SK-N-SH (cell line): ENCODE measurements at regions not wholly inside any gene's neighbourhood (a gene's known extent, or its start where the extent isn't known, plus 50 kb on each side); places are given as distances from the start of the nearest gene placed in this dataset.

Experiments
- CTCF ChIA-PET: fragments of 300-600, 350-600 bp; formaldehyde crosslinking; extraction: SDS; loops from one replicate; lab custom pipeline; 2021; lab: Yijun Ruan, JAX
- POLR2A ChIA-PET: fragments of 350-600 bp; sonication (Branson Sonifier 250); formaldehyde crosslinking; extraction: SDS; loops from one replicate; lab custom pipeline; 2020; ENCODE audit warnings: antibody characterized with exemption, inconsistent platforms; lab: Yijun Ruan, JAX
- DNase-seq: peaks from one replicate; pipeline ENCODE4 v3.0.0; 2012
- H2AFZ ChIP-seq: fragments of 200-600 bp; sonication (generic); 2 replicates; pipeline ENCODE4 v1.8.1; 2016; ENCODE audit warnings: antibody characterized with exemption, mild to moderate bottlenecking, low read depth
- H3F3A ChIP-seq: fragments of 200-600 bp; sonication (generic); replicated peaks from 2 replicates; pipeline ENCODE3; 2016; ENCODE audit warnings: antibody characterized with exemption, mild to moderate bottlenecking; ENCODE audit not compliant: insufficient read depth
- H3K27ac ChIP-seq, 2 experiments: fragments of 200-500 bp in 1 of 2; fragments of 200-600 bp in 1 of 2; sonication (Bioruptor generic) in 1 of 2; sonication (generic), shearing (Covaris generic) in 1 of 2; 2 replicates each; pipeline versions ENCODE4 v1.5.1 to v1.6.1; 2014 to 2016; ENCODE audit warnings: low read depth in 2 of 2, inconsistent platforms in 1 of 2, low read length in 1 of 2, mild to moderate bottlenecking in 1 of 2, mixed read lengths in 1 of 2
- H3K27me3 ChIP-seq: fragments of 200-600 bp; sonication (generic), shearing (Covaris generic); 2 replicates; pipeline ENCODE4 v1.6.1; 2016; ENCODE audit warnings: mixed run types; ENCODE audit not compliant: insufficient read depth
- H3K36me3 ChIP-seq, 2 experiments: fragments of 200-500 bp in 1 of 2; fragments of 200-600 bp in 1 of 2; sonication (Bioruptor generic) in 1 of 2; sonication (generic) in 1 of 2; replicated peaks in 1 of 2; 2 replicates each; pipeline versions ENCODE3 to v1.5.1; 2014 to 2016; ENCODE audit warnings: low read length in 1 of 2, mild to moderate bottlenecking in 1 of 2; ENCODE audit not compliant: insufficient read depth in 2 of 2, control insufficient read depth in 1 of 2
- H3K4me1 ChIP-seq, 2 experiments: fragments of 200-500 bp in 1 of 2; fragments of 200-600 bp in 1 of 2; sonication (Bioruptor generic) in 1 of 2; sonication (generic), shearing (Covaris generic) in 1 of 2; 2 replicates each; pipeline versions ENCODE4 v1.5.1 to v1.6.1; 2014 to 2016; ENCODE audit warnings: low read depth in 1 of 2, low read length in 1 of 2, mixed run types in 1 of 2; ENCODE audit not compliant: insufficient read depth in 2 of 2, control insufficient read depth in 1 of 2
- H3K4me2 ChIP-seq: fragments of 200-600 bp; sonication (generic), shearing (Covaris generic); 2 replicates; pipeline ENCODE4 v1.6.1; 2017; ENCODE audit warnings: mixed run types
- H3K4me3 ChIP-seq, 2 experiments: fragments of 200-500 bp in 1 of 2; fragments of 200-600 bp in 1 of 2; sonication (Bioruptor generic) in 1 of 2; sonication (generic), shearing (Covaris generic) in 1 of 2; 2 replicates each; pipeline versions ENCODE4 v1.5.1 to v1.8.1; 2014 to 2016; ENCODE audit warnings: low read depth in 2 of 2, inconsistent platforms in 1 of 2, low read length in 1 of 2, mild to moderate bottlenecking in 1 of 2, mixed read lengths in 1 of 2, moderate library complexity in 1 of 2
- H3K79me2 ChIP-seq: fragments of 200-600 bp; sonication (generic); 2 replicates; pipeline ENCODE4 v1.8.1; 2017; ENCODE audit warnings: mild to moderate bottlenecking; ENCODE audit not compliant: insufficient read depth
- H3K9ac ChIP-seq: fragments of 200-600 bp; sonication (generic); 2 replicates; pipeline ENCODE4 v1.6.1; 2017; ENCODE audit warnings: mixed run types
- H3K9me2 ChIP-seq: fragments of 200-600 bp; sonication (generic); 2 replicates; pipeline ENCODE4 v1.6.1; 2017; ENCODE audit warnings: mixed run types
- H3K9me3 ChIP-seq: fragments of 200-600 bp; sonication (generic); 2 replicates; pipeline ENCODE4 v1.6.1; 2017; ENCODE audit warnings: mixed run types, mild to moderate bottlenecking, moderate library complexity
- H4K20me1 ChIP-seq: fragments of 200-600 bp; sonication (generic); 2 replicates; pipeline ENCODE4 v1.6.1; 2017; ENCODE audit warnings: mild to moderate bottlenecking, mixed run types; ENCODE audit not compliant: insufficient read depth
- CHD2 ChIP-seq: fragments of 150-350 bp; IDR thresholded peaks from 2 replicates; pipeline ENCODE4 v1.6.1; 2018; ENCODE audit warnings: low read length; ENCODE audit not compliant: partially characterized antibody
- ELF1 ChIP-seq: IDR thresholded peaks from 2 replicates; pipeline ENCODE4 v1.4.0; 2012
- FOSL2 ChIP-seq: IDR thresholded peaks from 2 replicates; pipeline ENCODE4 v1.4.0; 2012; ENCODE audit warnings: low read depth, mild to moderate bottlenecking, moderate library complexity, borderline replicate concordance
- FOXM1 ChIP-seq: IDR thresholded peaks from 2 replicates; pipeline ENCODE4 v1.4.0; 2012; ENCODE audit warnings: low read depth, mild to moderate bottlenecking
- GATA2 ChIP-seq: sonication (generic); formaldehyde crosslinking; IDR thresholded peaks from 2 replicates; pipeline ENCODE4 v1.5.0; 2020; ENCODE audit warnings: mild to moderate bottlenecking, missing genetic modification reagents
- MEF2A ChIP-seq: IDR thresholded peaks from 2 replicates; pipeline ENCODE4 v1.4.0; 2012; ENCODE audit warnings: low read depth, borderline replicate concordance
- MXI1 ChIP-seq: IDR thresholded peaks from 2 replicates; pipeline ENCODE4 v1.6.1; 2012; ENCODE audit warnings: mild to moderate bottlenecking, low read depth, low read length, improper control_type of control experiment
- NFIC ChIP-seq: IDR thresholded peaks from 2 replicates; pipeline ENCODE4 v1.4.0; 2012; ENCODE audit warnings: borderline replicate concordance
- PBX3 ChIP-seq: IDR thresholded peaks from 2 replicates; pipeline ENCODE4; 2012
- RAD21 ChIP-seq: IDR thresholded peaks from 2 replicates; pipeline ENCODE4 v1.6.1; 2012; ENCODE audit warnings: mild to moderate bottlenecking, low read length
- RCOR1 ChIP-seq: fragments of 150-350 bp; IDR thresholded peaks from 2 replicates; pipeline ENCODE4 v1.6.1; 2017; ENCODE audit warnings: antibody characterized with exemption, low read length
- RXRA ChIP-seq: IDR thresholded peaks from 2 replicates; pipeline ENCODE4 v1.4.0; 2012; ENCODE audit warnings: low read depth, mild to moderate bottlenecking, borderline replicate concordance
- TCF12 ChIP-seq: IDR thresholded peaks from 2 replicates; pipeline ENCODE4 v1.4.0; 2012
- TEAD4 ChIP-seq: IDR thresholded peaks from 2 replicates; pipeline ENCODE4 v1.4.0; 2012; ENCODE audit warnings: mild to moderate bottlenecking, borderline replicate concordance; ENCODE audit not compliant: insufficient read depth
- WGBS: methylation state at CpG from one replicate; pipeline ENCODE4 v1.1.6; 2017; ENCODE audit warnings: low lambda C conversion rate; 5-methylcytosine and 5-hydroxymethylcytosine counted together
- TF ChIP-seq, protein P1 (sequence below): IDR thresholded peaks from 2 replicates; pipeline ENCODE4 v1.6.1; 2012; ENCODE audit warnings: mild to moderate bottlenecking, low read depth, low read length, moderate library complexity
- TF ChIP-seq, protein P2 (sequence below): fragments of 150-350 bp; IDR thresholded peaks from 2 replicates; pipeline ENCODE4 v1.6.1; 2016; ENCODE audit warnings: mild to moderate bottlenecking, low read depth, low read length
- TF ChIP-seq, protein P3 (sequence below): fragments of 150-350 bp; IDR thresholded peaks from 2 replicates; pipeline ENCODE4 v1.6.1; 2017; ENCODE audit warnings: antibody characterized with exemption, low read length, low read depth, borderline replicate concordance

GRCh38 chr6:28711325-28711724 lies 185.6 kb downstream of the GPX5 start (continued):
- TF ChIP-seq, protein P1, sequence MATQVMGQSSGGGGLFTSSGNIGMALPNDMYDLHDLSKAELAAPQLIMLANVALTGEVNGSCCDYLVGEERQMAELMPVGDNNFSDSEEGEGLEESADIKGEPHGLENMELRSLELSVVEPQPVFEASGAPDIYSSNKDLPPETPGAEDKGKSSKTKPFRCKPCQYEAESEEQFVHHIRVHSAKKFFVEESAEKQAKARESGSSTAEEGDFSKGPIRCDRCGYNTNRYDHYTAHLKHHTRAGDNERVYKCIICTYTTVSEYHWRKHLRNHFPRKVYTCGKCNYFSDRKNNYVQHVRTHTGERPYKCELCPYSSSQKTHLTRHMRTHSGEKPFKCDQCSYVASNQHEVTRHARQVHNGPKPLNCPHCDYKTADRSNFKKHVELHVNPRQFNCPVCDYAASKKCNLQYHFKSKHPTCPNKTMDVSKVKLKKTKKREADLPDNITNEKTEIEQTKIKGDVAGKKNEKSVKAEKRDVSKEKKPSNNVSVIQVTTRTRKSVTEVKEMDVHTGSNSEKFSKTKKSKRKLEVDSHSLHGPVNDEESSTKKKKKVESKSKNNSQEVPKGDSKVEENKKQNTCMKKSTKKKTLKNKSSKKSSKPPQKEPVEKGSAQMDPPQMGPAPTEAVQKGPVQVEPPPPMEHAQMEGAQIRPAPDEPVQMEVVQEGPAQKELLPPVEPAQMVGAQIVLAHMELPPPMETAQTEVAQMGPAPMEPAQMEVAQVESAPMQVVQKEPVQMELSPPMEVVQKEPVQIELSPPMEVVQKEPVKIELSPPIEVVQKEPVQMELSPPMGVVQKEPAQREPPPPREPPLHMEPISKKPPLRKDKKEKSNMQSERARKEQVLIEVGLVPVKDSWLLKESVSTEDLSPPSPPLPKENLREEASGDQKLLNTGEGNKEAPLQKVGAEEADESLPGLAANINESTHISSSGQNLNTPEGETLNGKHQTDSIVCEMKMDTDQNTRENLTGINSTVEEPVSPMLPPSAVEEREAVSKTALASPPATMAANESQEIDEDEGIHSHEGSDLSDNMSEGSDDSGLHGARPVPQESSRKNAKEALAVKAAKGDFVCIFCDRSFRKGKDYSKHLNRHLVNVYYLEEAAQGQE = no peak
- no peak for TF ChIP-seq TCF12

- WGBS = 18% methylated on average over 5 of the region's 5 CpGs
- H3F3A ChIP-seq = no peaks in the 10 kb centered on the region
- no peak overlapping the region for H3K4me2 ChIP-seq
- CTCF ChIA-PET = no interaction called here
- peaks cover 9% of the 10 kb centered on the region; the same call in 1 of the 2 replicates for H3K27me3 ChIP-seq
- H3K4me1 ChIP-seq = no peaks in the 10 kb centered on the region
- H2AFZ ChIP-seq = no peak overlapping the region
- no peak overlapping the region for H3K27ac ChIP-seq
- peaks cover 11% of the 10 kb centered on the region for H3K9me3 ChIP-seq
- no peak overlapping the region for H3K9ac ChIP-seq
- POLR2A ChIA-PET = interaction anchor here (0.6 kb wide), 1 partner anchor 136 kb away, joined by 3 read pairs; no protein-coding TSS in a partner anchor
- no peak overlapping the region for H3K4me3 ChIP-seq
- H4K20me1 ChIP-seq = no peaks in the 10 kb centered on the region
- no peak for DNase-seq
- no peaks in the 10 kb centered on the region for H3K36me3 ChIP-seq
- TF ChIP-seq TCF12 (no peak), GATA2 (CRISPR knock-in tag) (no peak)
- no peaks in the 10 kb centered on the region for H3K79me2 ChIP-seq
- no peaks in the 10 kb centered on the region for H3K9me2 ChIP-seq
Measured at GRCh38 chr6:28711788-28712341, 186.2 kb downstream of the GPX5 start.

DNA sequence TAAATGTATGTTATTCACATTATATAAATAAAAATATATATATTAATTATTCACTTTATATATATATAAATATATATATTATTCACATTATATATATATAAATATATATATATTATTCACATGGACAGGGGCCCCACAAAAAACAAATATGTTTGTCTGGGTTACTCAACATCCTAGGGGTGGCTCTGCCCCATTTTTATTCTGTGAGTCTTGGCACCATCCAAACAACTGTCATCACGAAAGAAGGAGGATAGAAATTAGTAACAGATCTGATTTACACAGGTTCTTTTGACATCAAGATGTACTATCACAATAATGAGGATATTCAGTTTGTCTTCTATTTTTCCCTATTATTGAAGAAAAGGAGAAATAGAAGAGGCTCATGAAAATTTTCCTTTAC lies 187.3 kb downstream of the GPX5 start:
- 0% methylated on average over 1 of the region's 1 CpG for WGBS
- POLR2A ChIA-PET = no interaction called here
- TF ChIP-seq, protein P2, sequence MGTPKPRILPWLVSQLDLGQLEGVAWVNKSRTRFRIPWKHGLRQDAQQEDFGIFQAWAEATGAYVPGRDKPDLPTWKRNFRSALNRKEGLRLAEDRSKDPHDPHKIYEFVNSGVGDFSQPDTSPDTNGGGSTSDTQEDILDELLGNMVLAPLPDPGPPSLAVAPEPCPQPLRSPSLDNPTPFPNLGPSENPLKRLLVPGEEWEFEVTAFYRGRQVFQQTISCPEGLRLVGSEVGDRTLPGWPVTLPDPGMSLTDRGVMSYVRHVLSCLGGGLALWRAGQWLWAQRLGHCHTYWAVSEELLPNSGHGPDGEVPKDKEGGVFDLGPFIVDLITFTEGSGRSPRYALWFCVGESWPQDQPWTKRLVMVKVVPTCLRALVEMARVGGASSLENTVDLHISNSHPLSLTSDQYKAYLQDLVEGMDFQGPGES = no peak
- TF ChIP-seq FOXM1 (no peak), MEF2A (no peak), ELF1 (no peak), CHD2 (no peak), FOSL2 (no peak), TCF12 (no peak), MXI1 (no peak), PBX3 (no peak), RCOR1 (no peak), TEAD4 (no peak), RXRA (no peak), RAD21 (no peak), NFIC (no peak)
- TF ChIP-seq, protein P3, sequence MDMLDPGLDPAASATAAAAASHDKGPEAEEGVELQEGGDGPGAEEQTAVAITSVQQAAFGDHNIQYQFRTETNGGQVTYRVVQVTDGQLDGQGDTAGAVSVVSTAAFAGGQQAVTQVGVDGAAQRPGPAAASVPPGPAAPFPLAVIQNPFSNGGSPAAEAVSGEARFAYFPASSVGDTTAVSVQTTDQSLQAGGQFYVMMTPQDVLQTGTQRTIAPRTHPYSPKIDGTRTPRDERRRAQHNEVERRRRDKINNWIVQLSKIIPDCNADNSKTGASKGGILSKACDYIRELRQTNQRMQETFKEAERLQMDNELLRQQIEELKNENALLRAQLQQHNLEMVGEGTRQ = no peak

More for the DNA sequence above, 187.3 kb downstream of the GPX5 start:
- CTCF ChIA-PET = no interaction called here
- Histone ChIP-seq H4K20me1 (no peaks in the 10 kb centered on the region), H3F3A (no peaks in the 10 kb centered on the region), H3K4me2 (no peak overlapping the region), H3K9me3 (peaks cover 6% of the 10 kb centered on the region; the same call in 1 of the 2 replicates), H3K79me2 (no peaks in the 10 kb centered on the region), H3K4me1 (no peaks in the 10 kb centered on the region), H3K36me3 (no peaks in the 10 kb centered on the region), H3K9me2 (no peaks in the 10 kb centered on the region), H3K27ac (no peak overlapping the region), H2AFZ (no peak overlapping the region), H3K4me3 (no peak overlapping the region), H3K27me3 (peaks cover 9% of the 10 kb centered on the region; the same call in 1 of the 2 replicates), H3K9ac (no peak overlapping the region)
- DNase-seq = no peak
